ENCODE measurements at regions not wholly inside any gene's neighbourhood (a gene's known extent, or its start where the extent isn't known, plus 50 kb on each side); places are given as distances from the start of the nearest gene placed in this dataset.

GRCh38 chr16:35144212-35144932, 1685.0 kb downstream of the TP53TG3F start:
- no peaks in the 10 kb centered on the region for H3K9me3 ChIP-seq
- ATAC-seq (no peak), DNase-seq (no peak)
- H3K27ac ChIP-seq: no peak overlapping the region
- H3K4me1 ChIP-seq: no peaks in the 10 kb centered on the region
- H3K4me3 ChIP-seq: no peak overlapping the region
- no peaks in the 10 kb centered on the region for H3K36me3 ChIP-seq
- TF ChIP-seq CTCF (IDR thresholded peaks at IDR 0.05 in 4 of 5, conservative IDR thresholded peaks at IDR 0.05 in 1 of 5) (no peak), POLR2A (IDR thresholded peaks at IDR 0.05) (no peak)
- intact Hi-C loops (cut with DNase I; ENCODE audit: low total_unique reads): no loop called here
- no peaks in the 10 kb centered on the region for H3K27me3 ChIP-seq
- in situ Hi-C loops (cut with MboI; ENCODE audit: low sequenced_read_pairs in 4 of 4): no loop called here

DNA sequence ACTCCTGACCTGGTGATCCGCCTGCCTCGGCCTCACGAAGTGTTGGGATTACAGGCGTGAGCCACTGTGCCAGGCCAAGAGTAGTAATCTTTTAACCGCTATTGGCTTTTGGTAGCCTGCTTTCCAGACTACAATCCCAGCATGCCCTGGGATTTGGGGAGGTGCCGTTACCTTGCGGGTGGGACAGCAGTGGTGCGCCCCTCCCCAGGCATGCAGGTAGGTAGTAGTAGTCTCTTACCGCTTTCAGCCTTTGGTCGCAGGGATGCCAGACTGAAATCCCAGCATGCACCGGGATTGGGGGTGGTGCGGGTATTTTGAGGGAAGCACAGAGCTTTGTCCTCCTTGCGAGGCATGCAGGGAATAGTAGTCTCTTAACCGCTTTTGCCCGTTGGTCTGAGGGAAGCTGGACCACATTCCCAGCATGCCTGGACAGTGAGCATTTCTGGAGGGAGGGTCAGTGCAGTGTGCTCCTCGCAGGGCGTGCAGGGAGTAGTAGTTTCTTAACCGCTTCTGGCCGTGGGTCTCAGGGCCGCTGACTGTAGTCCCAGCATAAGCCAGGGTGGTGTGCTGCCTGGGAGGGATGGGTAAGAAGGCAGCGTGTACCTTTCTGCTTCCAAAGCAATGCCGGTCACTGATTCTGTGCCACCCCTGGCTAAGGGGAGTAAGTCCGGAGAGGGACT, 1686.8 kb downstream of the TP53TG3F start:
- no peaks in the 10 kb centered on the region for H3K27me3 ChIP-seq
- DNase-seq: no peak
- TF ChIP-seq POLR2A (IDR thresholded peaks at IDR 0.05) (no peak), CTCF (IDR thresholded peaks at IDR 0.05 in 4 of 5, conservative IDR thresholded peaks at IDR 0.05 in 1 of 5) (no peak)
- in situ Hi-C loops (cut with MboI; ENCODE audit: low sequenced_read_pairs in 4 of 4): no loop called here
- no peaks in the 10 kb centered on the region for H3K4me1 ChIP-seq
- no peak for ATAC-seq
- no peaks in the 10 kb centered on the region for H3K36me3 ChIP-seq
- no peak overlapping the region for H3K4me3 ChIP-seq
- H3K9me3 ChIP-seq: no peaks in the 10 kb centered on the region
- intact Hi-C loops (cut with DNase I; ENCODE audit: low total_unique reads): no loop called here
- H3K27ac ChIP-seq: no peak overlapping the region

DNA sequence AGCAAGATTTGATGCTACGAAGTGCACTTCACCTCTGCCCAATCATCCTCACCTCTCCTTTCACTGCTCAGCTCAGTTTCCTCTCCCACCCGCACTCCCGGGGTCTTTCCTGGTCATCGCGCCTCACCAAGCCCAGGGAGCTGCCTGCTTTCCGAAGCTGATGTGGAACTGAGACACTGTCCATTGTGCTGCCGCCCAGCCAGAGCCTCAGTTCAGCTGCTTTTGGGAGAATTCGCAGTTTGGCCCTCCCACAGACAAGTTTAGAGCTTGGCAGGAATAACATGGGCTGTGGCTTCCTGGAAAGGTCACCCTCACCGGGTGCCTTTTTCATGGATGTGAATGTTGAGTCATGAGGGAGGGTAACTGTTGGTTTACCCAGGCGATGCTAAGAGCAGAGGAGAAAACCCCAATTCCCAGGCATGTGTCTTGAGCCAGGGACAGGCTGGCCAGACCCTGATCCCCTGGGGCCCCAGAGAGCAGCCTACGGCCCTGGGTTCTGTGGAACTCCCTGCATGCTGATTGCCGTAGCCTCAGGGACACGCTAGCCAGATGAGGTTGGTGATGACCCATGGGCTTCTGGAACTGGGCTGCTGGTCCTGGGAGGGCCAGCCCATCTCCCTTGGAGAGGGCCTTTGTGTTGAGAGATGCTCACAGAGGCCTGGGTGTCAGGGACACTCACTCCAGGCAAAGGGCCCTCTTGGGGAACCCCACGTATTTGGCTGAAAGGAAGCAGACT, 1687.5 kb downstream of the TP53TG3F start:
- no peak overlapping the region for H3K4me3 ChIP-seq
- H3K9me3 ChIP-seq: no peaks in the 10 kb centered on the region
- no peaks in the 10 kb centered on the region for H3K4me1 ChIP-seq
- H3K27me3 ChIP-seq: no peaks in the 10 kb centered on the region
- no peak overlapping the region for H3K27ac ChIP-seq
- ATAC-seq (no peak), DNase-seq (no peak)
- no peak for TF ChIP-seq POLR2A (IDR thresholded peaks at IDR 0.05)
- intact Hi-C loops (cut with DNase I; ENCODE audit: low total_unique reads) (no loop called here), in situ Hi-C loops (cut with MboI; ENCODE audit: low sequenced_read_pairs in 4 of 4) (no loop called here)
- no peaks in the 10 kb centered on the region for H3K36me3 ChIP-seq

- DNase-seq (no peak), ATAC-seq (no peak)
- H3K27me3 ChIP-seq: no peaks in the 10 kb centered on the region
- no peak overlapping the region for H3K27ac ChIP-seq
- in situ Hi-C loops (cut with MboI; ENCODE audit: low sequenced_read_pairs in 4 of 4): no loop called here
- no peaks in the 10 kb centered on the region for H3K4me1 ChIP-seq
- intact Hi-C loops (cut with DNase I; ENCODE audit: low total_unique reads): no loop called here
- no peaks in the 10 kb centered on the region for H3K36me3 ChIP-seq
- TF ChIP-seq POLR2A (IDR thresholded peaks at IDR 0.05) (no peak), CTCF (IDR thresholded peaks at IDR 0.05 in 4 of 5, conservative IDR thresholded peaks at IDR 0.05 in 1 of 5) (no peak)
- no peaks in the 10 kb centered on the region for H3K9me3 ChIP-seq
- H3K4me3 ChIP-seq: no peak overlapping the region
Observed at GRCh38 chr16:35147556-35148504, 1688.4 kb downstream of the TP53TG3F start.

Data from gastrocnemius medialis (tissue), 4 donors.